ENCODE measurements at regions not wholly inside any gene's neighbourhood (a gene's known extent, or its start where the extent isn't known, plus 50 kb on each side); places are given as distances from the start of the nearest gene placed in this dataset.
"Not testable (repeated sequence)": the region's sequence is repeated elsewhere in the genome, so short reads cannot be mapped to it uniquely, and the experiment has no call there.

- H3K4me3 Mint-ChIP-seq; H3K36me3 Mint-ChIP-seq (ENCODE audit: low read depth); H3K9me3 Mint-ChIP-seq: not testable (repeated sequence)
Observed at GRCh38 chr1:224019866-224020265, 94.0 kb upstream of the FBXO28 start.

GRCh38 chr1:224015782-224016181, 98.1 kb upstream of the FBXO28 start:
- H3K27ac Mint-ChIP-seq; H3K4me3 Mint-ChIP-seq; H3K9me3 Mint-ChIP-seq; H3K4me1 Mint-ChIP-seq (ENCODE audit: low read depth); H3K36me3 Mint-ChIP-seq (ENCODE audit: low read depth); DNase-seq (ENCODE audit: low spot score); intact Hi-C loops (cut with micrococcal nuclease); H3K27me3 Mint-ChIP-seq (ENCODE audit: insufficient read depth): not testable (repeated sequence)

More at GRCh38 chr1:224019866-224020265, 94.0 kb upstream of the FBXO28 start:
- DNase-seq (ENCODE audit: low spot score); H3K27ac Mint-ChIP-seq; intact Hi-C loops (cut with micrococcal nuclease); H3K4me1 Mint-ChIP-seq (ENCODE audit: low read depth); H3K27me3 Mint-ChIP-seq (ENCODE audit: insufficient read depth): not testable (repeated sequence)

GRCh38 chr1:224014330-224014649, 99.6 kb upstream of the FBXO28 start:
- intact Hi-C loops (cut with micrococcal nuclease) = no loop called here
- no peak overlapping the region for H3K4me3 Mint-ChIP-seq
- no peaks in the 10 kb centered on the region for H3K9me3 Mint-ChIP-seq
- H3K27me3 Mint-ChIP-seq (ENCODE audit: insufficient read depth) = no peaks in the 10 kb centered on the region
- no peak for DNase-seq (ENCODE audit: low spot score)
- no peaks in the 10 kb centered on the region for H3K4me1 Mint-ChIP-seq (ENCODE audit: low read depth)
- no peak overlapping the region for H3K27ac Mint-ChIP-seq
- peaks cover 2% of the 10 kb centered on the region for H3K36me3 Mint-ChIP-seq (ENCODE audit: low read depth)

GRCh38 chr1:224013626-224014329, 100.1 kb upstream of the FBXO28 start:
- H3K27ac Mint-ChIP-seq; H3K4me3 Mint-ChIP-seq; H3K27me3 Mint-ChIP-seq (ENCODE audit: insufficient read depth); H3K4me1 Mint-ChIP-seq (ENCODE audit: low read depth); intact Hi-C loops (cut with micrococcal nuclease); H3K9me3 Mint-ChIP-seq; H3K36me3 Mint-ChIP-seq (ENCODE audit: low read depth); DNase-seq (ENCODE audit: low spot score): not testable (repeated sequence)

GRCh38 chr1:224012807-224013434, 101.0 kb upstream of the FBXO28 start:
- H3K36me3 Mint-ChIP-seq (ENCODE audit: low read depth); H3K27ac Mint-ChIP-seq: not testable (repeated sequence)

GRCh38 chr1:224012162-224012561, 101.7 kb upstream of the FBXO28 start:
- H3K27me3 Mint-ChIP-seq (ENCODE audit: insufficient read depth); H3K9me3 Mint-ChIP-seq; DNase-seq (ENCODE audit: low spot score); intact Hi-C loops (cut with micrococcal nuclease); H3K4me1 Mint-ChIP-seq (ENCODE audit: low read depth); H3K4me3 Mint-ChIP-seq; H3K27ac Mint-ChIP-seq: not testable (repeated sequence)
- peaks cover 14% of the 10 kb centered on the region for H3K36me3 Mint-ChIP-seq (ENCODE audit: low read depth)

More at GRCh38 chr1:224012807-224013434, 101.0 kb upstream of the FBXO28 start:
- H3K27me3 Mint-ChIP-seq (ENCODE audit: insufficient read depth); H3K4me1 Mint-ChIP-seq (ENCODE audit: low read depth); H3K9me3 Mint-ChIP-seq; DNase-seq (ENCODE audit: low spot score); H3K4me3 Mint-ChIP-seq; intact Hi-C loops (cut with micrococcal nuclease): not testable (repeated sequence)

- H3K9me3 Mint-ChIP-seq; H3K27ac Mint-ChIP-seq; H3K4me3 Mint-ChIP-seq; H3K4me1 Mint-ChIP-seq (ENCODE audit: low read depth); H3K27me3 Mint-ChIP-seq (ENCODE audit: insufficient read depth); intact Hi-C loops (cut with micrococcal nuclease); DNase-seq (ENCODE audit: low spot score): not testable (repeated sequence)
- peaks cover 15% of the 10 kb centered on the region for H3K36me3 Mint-ChIP-seq (ENCODE audit: low read depth)
Observed at GRCh38 chr1:224011751-224012150, 102.2 kb upstream of the FBXO28 start.

GRCh38 chr1:224011153-224011552, 102.8 kb upstream of the FBXO28 start:
- H3K4me1 Mint-ChIP-seq (ENCODE audit: low read depth) = not testable (repeated sequence)

GRCh38 chr1:224005973-224006372, 107.9 kb upstream of the FBXO28 start:
- H3K9me3 Mint-ChIP-seq; H3K4me1 Mint-ChIP-seq (ENCODE audit: low read depth); intact Hi-C loops (cut with micrococcal nuclease); H3K27ac Mint-ChIP-seq; DNase-seq (ENCODE audit: low spot score); H3K4me3 Mint-ChIP-seq; H3K27me3 Mint-ChIP-seq (ENCODE audit: insufficient read depth): not testable (repeated sequence)
- peaks cover 28% of the 10 kb centered on the region for H3K36me3 Mint-ChIP-seq (ENCODE audit: low read depth)

More at GRCh38 chr1:224011153-224011552, 102.8 kb upstream of the FBXO28 start:
- H3K9me3 Mint-ChIP-seq; intact Hi-C loops (cut with micrococcal nuclease); H3K27me3 Mint-ChIP-seq (ENCODE audit: insufficient read depth); H3K4me3 Mint-ChIP-seq; H3K27ac Mint-ChIP-seq; DNase-seq (ENCODE audit: low spot score): not testable (repeated sequence)
- peaks cover 18% of the 10 kb centered on the region for H3K36me3 Mint-ChIP-seq (ENCODE audit: low read depth)

- H3K4me1 Mint-ChIP-seq (ENCODE audit: low read depth); H3K9me3 Mint-ChIP-seq; H3K27me3 Mint-ChIP-seq (ENCODE audit: insufficient read depth); H3K4me3 Mint-ChIP-seq; intact Hi-C loops (cut with micrococcal nuclease); H3K27ac Mint-ChIP-seq: not testable (repeated sequence)
- peak; percentile 8 for DNase-seq (ENCODE audit: low spot score)
- H3K36me3 Mint-ChIP-seq (ENCODE audit: low read depth) = peaks cover 27% of the 10 kb centered on the region
Observed at GRCh38 chr1:224004552-224005315, 109.2 kb upstream of the FBXO28 start.

- DNase-seq (ENCODE audit: low spot score); H3K9me3 Mint-ChIP-seq; intact Hi-C loops (cut with micrococcal nuclease); H3K4me1 Mint-ChIP-seq (ENCODE audit: low read depth); H3K27me3 Mint-ChIP-seq (ENCODE audit: insufficient read depth); H3K4me3 Mint-ChIP-seq; H3K27ac Mint-ChIP-seq: not testable (repeated sequence)
- peaks cover 27% of the 10 kb centered on the region for H3K36me3 Mint-ChIP-seq (ENCODE audit: low read depth)
Observed at GRCh38 chr1:224003896-224004295, 110.0 kb upstream of the FBXO28 start.

GRCh38 chr1:224001757-224002156, 112.2 kb upstream of the FBXO28 start:
- DNase-seq (ENCODE audit: low spot score); H3K27ac Mint-ChIP-seq; H3K9me3 Mint-ChIP-seq; intact Hi-C loops (cut with micrococcal nuclease); H3K27me3 Mint-ChIP-seq (ENCODE audit: insufficient read depth); H3K4me1 Mint-ChIP-seq (ENCODE audit: low read depth); H3K4me3 Mint-ChIP-seq: not testable (repeated sequence)
- H3K36me3 Mint-ChIP-seq (ENCODE audit: low read depth) = peaks cover 18% of the 10 kb centered on the region

GRCh38 chr1:223999761-224000160, 114.2 kb upstream of the FBXO28 start:
- not testable (repeated sequence) for H3K27ac Mint-ChIP-seq; H3K9me3 Mint-ChIP-seq; H3K4me3 Mint-ChIP-seq; DNase-seq (ENCODE audit: low spot score); H3K27me3 Mint-ChIP-seq (ENCODE audit: insufficient read depth); H3K4me1 Mint-ChIP-seq (ENCODE audit: low read depth)
- H3K36me3 Mint-ChIP-seq (ENCODE audit: low read depth) = peaks cover 10% of the 10 kb centered on the region
- intact Hi-C loops (cut with micrococcal nuclease) = loop anchor here (10.0 kb wide), 1 partner anchor 335 kb away; the partner anchor contains the start of gene NVL

Measured in activated T-helper 1 cell treated with anti-CD3 and anti-CD28 coated beads, Interleukin-12 subunit alpha, Interleukin-12 subunit beta, Interleukin-2, Interleukin-4 antibody, amounts not matched to agents 30 ng/mL and 10 ng/mL and 1 ng/mL, durations not matched to agents 14 hours and 24 hours and 36 hours (primary cell).